Keratinocyte (primary cell): ENCODE measurements at regions not wholly inside any gene's neighbourhood (a gene's known extent, or its start where the extent isn't known, plus 50 kb on each side); places are given as distances from the start of the nearest gene placed in this dataset.

Experiments used
- CTCF ChIP-seq, 3 experiments: IDR thresholded peaks in 1 of 3; conservative IDR thresholded peaks in 1 of 3; optimal IDR thresholded peaks in 1 of 3; 2 replicates in 2 of 3; 3 replicates in 1 of 3; pipeline versions ENCODE3 to v1.5.1; 2011; ENCODE audit warnings: low read length in 3 of 3, mild to moderate bottlenecking in 3 of 3, moderate library complexity in 2 of 3, control low read depth in 1 of 3, inconsistent platforms in 1 of 3; ENCODE audit not compliant: insufficient read depth in 2 of 3; ENCODE audit errors: extremely low read depth in 1 of 3
- EZH2 ChIP-seq: IDR thresholded peaks from one replicate; pipeline ENCODE4 v1.6.1; 2012; ENCODE audit warnings: inconsistent platforms, mild to moderate bottlenecking, low read length, moderate library complexity

GRCh38 chr13:27696731-27697130 is 75.0 kb downstream of the POLR1D start:
- TF ChIP-seq CTCF (optimal IDR thresholded peaks at IDR 0.05 in 1 of 3, IDR thresholded peaks at IDR 0.05 in 1 of 3, conservative IDR thresholded peaks at IDR 0.05 in 1 of 3; ENCODE audit: extremely low read depth in 1 of 3, insufficient read depth in 2 of 3, low read length in 3 of 3) (no peak), EZH2 (no peak)
